ENCODE measurements at regions not wholly inside any gene's neighbourhood (a gene's known extent, or its start where the extent isn't known, plus 50 kb on each side); places are given as distances from the start of the nearest gene placed in this dataset.

- TF ChIP-seq POLR2A (IDR thresholded peaks at IDR 0.05) (no peak), CTCF (IDR thresholded peaks at IDR 0.05) (no peak)
These were observed 314.8 kb downstream of the PCDH17 start for GRCh38 chr13:57946361-57946760.
